ENCODE measurements at regions not wholly inside any gene's neighbourhood (a gene's known extent, or its start where the extent isn't known, plus 50 kb on each side); places are given as distances from the start of the nearest gene placed in this dataset.

GRCh38 chr4:185945906-185946305, 123.0 kb upstream of the TLR3 start:
- Histone ChIP-seq H3K9me2 (no peaks in the 10 kb centered on the region), H3K27ac (ENCODE audit: low read depth in 2 of 2, low read length in 1 of 2) (no peak overlapping the region), H3K36me3 (replicated peaks in 1 of 2; ENCODE audit: control insufficient read depth in 1 of 2, insufficient read depth in 2 of 2, low read length in 1 of 2) (no peaks in the 10 kb centered on the region), H3K9ac (no peak overlapping the region), H3K27me3 (ENCODE audit: insufficient read depth) (no peaks in the 10 kb centered on the region), H3K79me2 (ENCODE audit: insufficient read depth) (no peaks in the 10 kb centered on the region), H4K20me1 (ENCODE audit: insufficient read depth) (no peaks in the 10 kb centered on the region), H3K4me3 (ENCODE audit: low read depth in 2 of 2, low read length in 1 of 2) (no peak overlapping the region), H2AFZ (ENCODE audit: low read depth) (no peak overlapping the region), H3K4me1 (ENCODE audit: control insufficient read depth in 1 of 2, insufficient read depth in 2 of 2, low read depth in 1 of 2, low read length in 1 of 2) (peaks cover 0 to 3% of the 10 kb centered on the region in 2 experiments; a peak in 1 of 4 replicates), H3F3A (replicated peaks; ENCODE audit: insufficient read depth) (no peaks in the 10 kb centered on the region), H3K9me3 (no peaks in the 10 kb centered on the region), H3K4me2 (no peak overlapping the region)
- TF ChIP-seq, protein P1, sequence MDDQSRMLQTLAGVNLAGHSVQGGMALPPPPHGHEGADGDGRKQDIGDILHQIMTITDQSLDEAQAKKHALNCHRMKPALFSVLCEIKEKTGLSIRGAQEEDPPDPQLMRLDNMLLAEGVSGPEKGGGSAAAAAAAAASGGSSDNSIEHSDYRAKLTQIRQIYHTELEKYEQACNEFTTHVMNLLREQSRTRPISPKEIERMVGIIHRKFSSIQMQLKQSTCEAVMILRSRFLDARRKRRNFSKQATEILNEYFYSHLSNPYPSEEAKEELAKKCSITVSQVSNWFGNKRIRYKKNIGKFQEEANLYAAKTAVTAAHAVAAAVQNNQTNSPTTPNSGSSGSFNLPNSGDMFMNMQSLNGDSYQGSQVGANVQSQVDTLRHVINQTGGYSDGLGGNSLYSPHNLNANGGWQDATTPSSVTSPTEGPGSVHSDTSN (IDR thresholded peaks at IDR 0.05), result no peak
- TF ChIP-seq GABPA (IDR thresholded peaks at IDR 0.05; ENCODE audit: low read depth), result no peak
- no peak for TF ChIP-seq EZH2phosphoT487 (IDR thresholded peaks at IDR 0.05; ENCODE audit: borderline replicate concordance, low read depth)
- TF ChIP-seq FOSL2 (IDR thresholded peaks at IDR 0.05; ENCODE audit: borderline replicate concordance, low read depth), result no peak
- TF ChIP-seq, protein P2, sequence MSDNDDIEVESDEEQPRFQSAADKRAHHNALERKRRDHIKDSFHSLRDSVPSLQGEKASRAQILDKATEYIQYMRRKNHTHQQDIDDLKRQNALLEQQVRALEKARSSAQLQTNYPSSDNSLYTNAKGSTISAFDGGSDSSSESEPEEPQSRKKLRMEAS (IDR thresholded peaks at IDR 0.05; ENCODE audit: low read depth), result no peak
- no peak for TF ChIP-seq TCF12 (IDR thresholded peaks at IDR 0.05)
- no peak for TF ChIP-seq RCOR1 (IDR thresholded peaks at IDR 0.05; ENCODE audit: low read length)
- 39% methylated on average over 3 of the region's 3 CpGs for WGBS (ENCODE audit: low lambda C conversion rate)
- ChIA-PET CTCF (interaction anchor here (1.1 to 2.0 kb wide), 2 partner anchors 10 to 76 kb away, joined by 3 to 6 read pairs; no protein-coding TSS in a partner anchor), POLR2A (no interaction called here)
- DNase-seq, result no peak

DNA sequence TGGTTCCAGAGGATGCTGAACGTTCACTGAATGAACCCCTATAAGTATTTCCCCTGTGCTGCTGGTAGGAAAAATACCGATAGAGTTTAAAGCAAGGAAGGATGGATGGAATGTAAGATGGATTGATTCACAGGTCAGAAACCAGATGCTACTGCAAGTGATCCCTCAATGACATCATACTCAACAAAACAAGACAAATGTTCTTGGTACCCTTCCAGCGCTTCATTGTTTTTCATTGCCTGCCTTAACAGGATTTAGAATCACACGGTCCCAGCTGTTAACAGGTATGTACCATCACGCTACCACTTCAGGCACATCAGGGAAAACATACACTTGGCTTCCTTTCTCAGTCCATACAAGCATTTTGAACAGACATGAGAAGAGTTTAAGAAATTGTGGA, 118.1 kb upstream of the TLR3 start:
- peaks cover 0 to 15% of the 10 kb centered on the region in 2 experiments; a peak in 2 of 4 replicates for H3K4me1 ChIP-seq (ENCODE audit: control insufficient read depth in 1 of 2, insufficient read depth in 2 of 2, low read depth in 1 of 2, low read length in 1 of 2)
- ChIA-PET CTCF (no interaction called here), POLR2A (no interaction called here)
- peaks cover 9% of the 10 kb centered on the region for H3K27me3 ChIP-seq (ENCODE audit: insufficient read depth)
- H3K9me3 ChIP-seq, result no peaks in the 10 kb centered on the region
- H3K79me2 ChIP-seq (ENCODE audit: insufficient read depth), result no peaks in the 10 kb centered on the region
- no peaks in the 10 kb centered on the region for H3F3A ChIP-seq (replicated peaks; ENCODE audit: insufficient read depth)
- no peak overlapping the region for H2AFZ ChIP-seq (ENCODE audit: low read depth)
- WGBS (ENCODE audit: low lambda C conversion rate), result 63% methylated on average over 5 of the region's 5 CpGs
- no peaks in the 10 kb centered on the region for H3K9me2 ChIP-seq
- no peak overlapping the region for H3K4me3 ChIP-seq (ENCODE audit: low read depth in 2 of 2, low read length in 1 of 2)
- H3K4me2 ChIP-seq, result no peak overlapping the region
- DNase-seq, result no peak
- H3K27ac ChIP-seq (ENCODE audit: low read depth in 2 of 2, low read length in 1 of 2), result no peak overlapping the region
- no peak overlapping the region for H3K9ac ChIP-seq
- no peaks in the 10 kb centered on the region for H3K36me3 ChIP-seq (replicated peaks in 1 of 2; ENCODE audit: control insufficient read depth in 1 of 2, insufficient read depth in 2 of 2, low read length in 1 of 2)
- H4K20me1 ChIP-seq (ENCODE audit: insufficient read depth), result no peaks in the 10 kb centered on the region
- TF ChIP-seq CTCF (IDR thresholded peaks at IDR 0.05), result no peak
- TF ChIP-seq MEF2A (IDR thresholded peaks at IDR 0.05; ENCODE audit: borderline replicate concordance, low read depth), result no peak
- TF ChIP-seq REST (IDR thresholded peaks at IDR 0.05; ENCODE audit: low read depth, low read length), result no peak
